Mesothelial cell of epicardium (in vitro differentiated cells): ENCODE measurements at regions not wholly inside any gene's neighbourhood (a gene's known extent, or its start where the extent isn't known, plus 50 kb on each side); places are given as distances from the start of the nearest gene placed in this dataset.

Experiments
- DNase-seq, 2 experiments: peaks; one replicate each; pipeline ENCODE4 v3.0.0; 2021; ENCODE audit warnings: low spot score in 2 of 2; ENCODE audit not compliant: unreplicated experiment in 2 of 2
- H3K27ac Mint-ChIP-seq: 2 replicates; pipeline ENCODE4 v1.8.0; 2021; ENCODE audit warnings: mixed read lengths
- H3K27me3 Mint-ChIP-seq: 2 replicates; pipeline ENCODE4 v1.8.0; 2021; ENCODE audit warnings: low read depth, mixed read lengths
- H3K36me3 Mint-ChIP-seq: 2 replicates; pipeline ENCODE4 v1.8.0; 2021; ENCODE audit warnings: mixed read lengths
- H3K4me1 Mint-ChIP-seq: 2 replicates; pipeline ENCODE4 v1.8.0; 2021; ENCODE audit warnings: mixed read lengths
- H3K4me3 Mint-ChIP-seq: 2 replicates; pipeline ENCODE4 v1.8.0; 2021; ENCODE audit warnings: mild to moderate bottlenecking, moderate library complexity, mixed read lengths
- H3K9me3 Mint-ChIP-seq: 2 replicates; pipeline ENCODE4 v1.8.0; 2021; ENCODE audit warnings: mixed read lengths
- TF ChIP-seq, protein P1 (sequence below): fragments of 200-600 bp; sonication (generic); IDR thresholded peaks from one replicate; pipeline ENCODE4 v1.5.0; 2021; ENCODE audit warnings: antibody characterized with exemption; ENCODE audit not compliant: unreplicated experiment

DNA sequence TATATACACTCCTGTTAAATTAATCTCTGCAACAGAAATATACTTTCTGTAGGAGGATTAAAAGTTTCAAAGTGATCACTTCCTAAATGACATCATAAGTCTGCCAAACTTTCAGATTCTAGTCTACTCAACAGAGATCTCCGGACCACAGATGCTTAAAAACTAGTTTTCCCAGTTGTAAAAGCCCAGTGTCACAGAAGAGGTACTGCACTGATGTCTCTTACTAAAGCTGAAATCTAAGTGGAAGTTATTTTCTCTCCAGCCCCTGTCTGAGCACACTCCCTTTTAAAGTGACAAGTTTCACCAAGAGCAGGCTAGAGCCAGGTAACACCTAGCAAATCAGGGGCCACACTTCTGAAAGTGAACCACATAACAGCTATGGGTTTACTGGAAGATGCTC, 71.6 kb upstream of the DST start:
- H3K27me3 Mint-ChIP-seq: no peaks in the 10 kb centered on the region
- H3K36me3 Mint-ChIP-seq: peaks cover 8% of the 10 kb centered on the region
- H3K9me3 Mint-ChIP-seq: peaks cover 17% of the 10 kb centered on the region
- peaks cover 22% of the 10 kb centered on the region for H3K4me1 Mint-ChIP-seq
- TF ChIP-seq, protein P1, sequence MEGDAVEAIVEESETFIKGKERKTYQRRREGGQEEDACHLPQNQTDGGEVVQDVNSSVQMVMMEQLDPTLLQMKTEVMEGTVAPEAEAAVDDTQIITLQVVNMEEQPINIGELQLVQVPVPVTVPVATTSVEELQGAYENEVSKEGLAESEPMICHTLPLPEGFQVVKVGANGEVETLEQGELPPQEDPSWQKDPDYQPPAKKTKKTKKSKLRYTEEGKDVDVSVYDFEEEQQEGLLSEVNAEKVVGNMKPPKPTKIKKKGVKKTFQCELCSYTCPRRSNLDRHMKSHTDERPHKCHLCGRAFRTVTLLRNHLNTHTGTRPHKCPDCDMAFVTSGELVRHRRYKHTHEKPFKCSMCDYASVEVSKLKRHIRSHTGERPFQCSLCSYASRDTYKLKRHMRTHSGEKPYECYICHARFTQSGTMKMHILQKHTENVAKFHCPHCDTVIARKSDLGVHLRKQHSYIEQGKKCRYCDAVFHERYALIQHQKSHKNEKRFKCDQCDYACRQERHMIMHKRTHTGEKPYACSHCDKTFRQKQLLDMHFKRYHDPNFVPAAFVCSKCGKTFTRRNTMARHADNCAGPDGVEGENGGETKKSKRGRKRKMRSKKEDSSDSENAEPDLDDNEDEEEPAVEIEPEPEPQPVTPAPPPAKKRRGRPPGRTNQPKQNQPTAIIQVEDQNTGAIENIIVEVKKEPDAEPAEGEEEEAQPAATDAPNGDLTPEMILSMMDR: no peak
- H3K4me3 Mint-ChIP-seq: no peak overlapping the region
- no peak for DNase-seq
- no peak overlapping the region for H3K27ac Mint-ChIP-seq

DNA sequence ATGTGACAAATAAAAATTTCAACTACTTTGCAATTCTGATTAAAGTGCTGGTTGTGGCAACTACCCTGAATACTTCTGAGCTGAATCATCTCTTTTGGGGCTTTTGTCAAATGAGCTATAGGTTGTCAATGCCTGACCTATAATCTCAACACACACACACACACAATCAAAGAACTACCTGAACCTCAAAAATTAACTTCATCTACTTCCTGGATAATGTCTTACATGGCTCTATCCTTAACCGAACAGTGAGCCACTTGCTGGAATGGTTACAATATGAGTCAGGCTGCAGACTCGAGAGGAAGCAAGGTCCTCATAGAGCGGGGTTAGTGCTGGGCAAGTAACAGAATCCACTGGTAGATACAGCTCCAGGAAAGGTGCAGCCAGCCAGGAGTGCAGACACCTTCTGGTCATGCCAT, 70.6 kb upstream of the DST start:
- Mint-ChIP-seq H3K4me3 (no peak overlapping the region), H3K27me3 (no peaks in the 10 kb centered on the region), H3K36me3 (peaks cover 3% of the 10 kb centered on the region), H3K9me3 (peaks cover 9% of the 10 kb centered on the region), H3K4me1 (peaks cover 22% of the 10 kb centered on the region), H3K27ac (peak overlapping the region; percentile 10)
- TF ChIP-seq, protein P1: no peak
- no peak for DNase-seq

DNA sequence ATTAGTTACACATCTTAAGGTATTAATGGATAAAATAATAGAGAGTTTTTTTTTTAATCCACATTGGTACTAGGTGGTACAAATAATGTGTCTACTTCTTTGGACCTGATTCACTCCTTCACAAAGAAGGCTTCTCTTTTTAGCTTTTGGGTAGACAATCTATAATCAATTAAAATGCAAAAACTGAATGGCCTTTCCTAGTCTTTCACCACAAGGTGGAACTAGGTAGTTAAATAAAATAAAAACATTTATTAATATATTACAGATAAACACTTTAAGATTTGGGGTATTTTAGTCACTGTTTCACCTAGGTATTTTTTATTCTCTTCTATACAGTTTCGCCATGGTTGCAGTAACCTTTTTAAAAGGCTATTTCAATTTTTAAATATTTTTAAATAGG, 68.3 kb upstream of the DST start:
- Mint-ChIP-seq H3K27ac (no peak overlapping the region), H3K9me3 (no peaks in the 10 kb centered on the region), H3K36me3 (no peaks in the 10 kb centered on the region), H3K4me3 (no peak overlapping the region), H3K27me3 (no peaks in the 10 kb centered on the region), H3K4me1 (peaks cover 18% of the 10 kb centered on the region)
- no peak for DNase-seq
- TF ChIP-seq, protein P1: peak; percentile 21

DNA sequence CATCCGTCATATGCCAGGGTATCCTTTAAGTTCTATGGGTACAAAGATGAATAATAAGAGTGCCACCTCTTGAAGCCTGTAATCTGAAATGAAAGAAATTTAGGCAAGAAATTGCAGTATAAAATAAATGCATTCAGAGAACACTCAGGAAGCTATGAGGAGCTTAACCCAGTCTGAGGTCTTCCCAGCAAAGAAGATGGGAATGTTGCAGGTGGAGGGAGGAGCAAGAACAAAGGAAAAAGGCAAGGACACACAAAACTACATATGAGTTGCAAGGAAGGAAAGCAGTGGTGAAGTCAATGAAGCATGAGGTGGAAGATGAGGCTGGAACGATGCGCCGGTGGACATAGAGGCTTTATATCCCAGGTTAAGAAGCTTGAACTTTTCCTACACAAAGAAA, 67.0 kb upstream of the DST start:
- Mint-ChIP-seq H3K36me3 (no peaks in the 10 kb centered on the region), H3K4me3 (no peak overlapping the region), H3K27ac (no peak overlapping the region), H3K9me3 (no peaks in the 10 kb centered on the region), H3K27me3 (no peaks in the 10 kb centered on the region), H3K4me1 (peaks cover 6% of the 10 kb centered on the region)
- TF ChIP-seq, protein P1: no peak
- no peak for DNase-seq

DNA sequence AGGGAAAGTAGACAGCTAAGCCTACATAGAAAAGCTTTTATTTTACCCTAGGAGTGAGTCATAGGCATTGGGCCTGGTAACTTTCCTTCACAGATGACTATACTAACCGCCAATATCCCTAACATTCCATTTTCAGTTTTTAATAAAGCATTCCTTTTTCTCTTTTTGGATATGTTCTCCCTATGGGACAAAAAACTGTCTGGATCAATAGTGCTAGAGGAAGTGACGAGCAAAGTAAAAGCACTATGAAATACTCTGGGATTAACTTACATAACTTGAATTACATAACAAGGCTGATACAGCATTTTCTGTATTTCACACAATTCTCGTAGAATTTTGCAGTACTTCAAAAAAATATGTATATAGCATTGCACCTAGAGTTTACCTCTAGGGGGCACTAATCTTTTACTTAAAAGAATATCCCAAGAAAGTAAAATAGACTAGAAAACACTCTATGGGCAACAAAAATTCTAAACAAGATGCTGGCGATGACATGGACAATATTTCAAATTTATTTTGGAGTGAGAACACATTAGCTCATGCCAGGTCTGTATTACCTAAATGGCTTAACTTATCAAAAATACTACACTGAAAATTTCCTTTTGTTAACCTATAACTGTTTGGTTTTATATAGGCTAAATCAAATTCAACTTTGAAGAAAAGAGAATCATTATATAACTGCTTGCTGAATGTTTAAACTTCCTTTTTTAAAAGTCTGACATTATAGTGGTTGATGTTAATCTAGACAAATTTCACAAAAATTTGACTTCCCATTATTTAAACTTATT, 66.3 kb upstream of the DST start:
- Mint-ChIP-seq H3K36me3 (no peaks in the 10 kb centered on the region), H3K4me1 (no peaks in the 10 kb centered on the region), H3K9me3 (no peaks in the 10 kb centered on the region), H3K27me3 (no peaks in the 10 kb centered on the region), H3K4me3 (no peak overlapping the region), H3K27ac (no peak overlapping the region)
- TF ChIP-seq, protein P1: peak; percentile 80
- no peak for DNase-seq
